KMS-11 (cell line): ENCODE measurements at regions not wholly inside any gene's neighbourhood (a gene's known extent, or its start where the extent isn't known, plus 50 kb on each side); places are given as distances from the start of the nearest gene placed in this dataset.

Experiments used
- H2AFZ ChIP-seq: fragments of 200-600 bp; sonication (generic); 2 replicates; pipeline ENCODE4 v1.6.1; 2016; ENCODE audit warnings: antibody characterized with exemption, mixed run types, low read depth
- H3K27ac ChIP-seq: fragments of 200-600 bp; sonication (generic); 2 replicates; pipeline ENCODE4 v1.6.1; 2016; ENCODE audit warnings: mild to moderate bottlenecking, mixed run types
- H3K27me3 ChIP-seq: fragments of 200-600 bp; sonication (generic); 2 replicates; pipeline ENCODE4 v1.6.1; 2017; ENCODE audit warnings: mild to moderate bottlenecking, low read depth, mixed run types, moderate library complexity; ENCODE audit not compliant: insufficient read depth
- H3K36me3 ChIP-seq: fragments of 200-600 bp; sonication (generic); 2 replicates; pipeline ENCODE4 v1.6.1; 2017; ENCODE audit warnings: mild to moderate bottlenecking, mixed run types; ENCODE audit not compliant: insufficient read depth
- H3K4me1 ChIP-seq: fragments of 200-600 bp; sonication (generic); 2 replicates; pipeline ENCODE4 v1.6.1; 2016; ENCODE audit warnings: mild to moderate bottlenecking, low read depth, mixed run types; ENCODE audit not compliant: poor library complexity, severe bottlenecking
- H3K4me2 ChIP-seq: fragments of 200-600 bp; sonication (generic); 2 replicates; pipeline ENCODE4 v1.7.0; 2016; ENCODE audit warnings: mild to moderate bottlenecking, mixed run types
- H3K4me3 ChIP-seq: fragments of 200-600 bp; sonication (generic); IDR thresholded peaks from 2 replicates; pipeline ENCODE4 v1.6.1; 2017; ENCODE audit warnings: low read depth, low read length, mixed read lengths; ENCODE audit not compliant: insufficient read depth
- H3K79me2 ChIP-seq: fragments of 200-600 bp; sonication (generic); 2 replicates; pipeline ENCODE4 v1.6.1; 2016; ENCODE audit warnings: low read depth, mixed run types; ENCODE audit not compliant: insufficient read depth
- H3K9ac ChIP-seq: fragments of 200-600 bp; sonication (generic); 2 replicates; pipeline ENCODE4 v1.6.1; 2016; ENCODE audit warnings: mild to moderate bottlenecking, mixed run types
- H4K20me1 ChIP-seq: fragments of 200-600 bp; sonication (generic); 2 replicates; pipeline ENCODE4 v1.6.1; 2016; ENCODE audit warnings: mild to moderate bottlenecking, mixed run types; ENCODE audit not compliant: insufficient read depth
- CTCF ChIP-seq: fragments of 200-600 bp; sonication (generic); conservative IDR thresholded peaks from 2 replicates; pipeline ENCODE4 v1.6.1; 2017; ENCODE audit warnings: low read depth, mild to moderate bottlenecking, antibody characterized with exemption, low read length, moderate library complexity, mixed read lengths

- H3K36me3 ChIP-seq, result no peaks in the 10 kb centered on the region
- no peak for TF ChIP-seq CTCF
Measured at GRCh38 chr1:55472784-55473183, 257.6 kb upstream of the USP24 start.

DNA sequence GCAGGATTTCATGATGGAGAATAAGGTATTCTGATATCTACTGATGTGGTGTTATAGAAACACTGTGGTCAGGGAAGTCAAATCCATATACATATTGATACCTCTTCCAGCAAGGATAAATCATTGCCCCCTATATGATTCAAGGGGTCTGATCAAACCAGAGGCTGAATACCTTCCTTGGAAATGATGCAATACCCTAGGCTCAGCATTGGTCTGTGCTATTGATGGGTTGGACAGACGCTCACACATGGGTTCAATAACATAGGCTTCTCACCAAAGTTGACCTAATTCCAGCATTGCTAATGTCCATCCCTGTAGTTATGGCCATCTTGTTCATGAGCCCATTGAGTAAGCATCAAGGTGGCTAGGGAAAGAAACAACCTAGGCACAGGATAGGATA, 257.0 kb upstream of the USP24 start:
- H3K4me1 ChIP-seq, result no peaks in the 10 kb centered on the region

More at GRCh38 chr1:55472784-55473183, 257.6 kb upstream of the USP24 start:
- no peak overlapping the region for H3K9ac ChIP-seq
- H3K4me1 ChIP-seq, result no peaks in the 10 kb centered on the region
- H2AFZ ChIP-seq, result no peak overlapping the region
- no peak overlapping the region for H3K4me2 ChIP-seq
- H3K27me3 ChIP-seq, result no peaks in the 10 kb centered on the region
- no peaks in the 10 kb centered on the region for H4K20me1 ChIP-seq
- H3K4me3 ChIP-seq, result no peak overlapping the region
- no peaks in the 10 kb centered on the region for H3K79me2 ChIP-seq
- H3K27ac ChIP-seq, result no peak overlapping the region

DNA sequence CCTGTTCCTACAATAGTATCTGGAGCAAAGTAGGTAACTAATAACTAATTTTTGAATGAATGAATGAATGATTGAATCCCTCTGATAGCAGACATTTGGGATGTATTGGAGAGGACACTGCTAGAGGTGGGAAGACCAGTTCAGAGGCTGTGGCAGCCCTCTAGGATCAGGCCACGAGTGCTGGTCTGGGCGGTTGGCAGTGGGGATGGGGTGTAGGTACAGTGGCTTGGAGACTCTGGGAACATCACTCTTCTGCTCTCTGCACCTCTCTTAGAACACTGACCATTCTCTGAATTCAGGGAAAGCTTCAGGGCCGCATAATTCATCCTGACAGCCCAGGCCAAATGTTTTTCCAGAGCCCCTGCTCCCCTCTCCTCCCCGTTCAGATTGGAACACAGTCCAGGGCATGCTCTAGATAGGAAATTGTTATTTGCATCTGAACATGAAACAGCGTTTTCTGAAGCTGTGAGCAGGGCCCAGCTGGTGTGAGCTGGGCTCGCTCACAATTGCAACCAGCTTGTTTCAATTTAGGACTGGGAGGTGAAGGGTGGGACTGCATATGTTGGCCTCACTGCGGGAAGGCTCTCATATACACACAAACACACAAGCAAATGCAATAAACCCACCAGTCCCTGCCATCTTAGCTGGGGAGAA, 253.1 kb upstream of the USP24 start:
- Histone ChIP-seq H3K36me3 (no peaks in the 10 kb centered on the region), H3K4me2 (no peak overlapping the region), H3K9ac (no peak overlapping the region), H3K27me3 (no peaks in the 10 kb centered on the region), H2AFZ (no peak overlapping the region), H3K4me1 (no peaks in the 10 kb centered on the region), H3K79me2 (no peaks in the 10 kb centered on the region), H4K20me1 (no peaks in the 10 kb centered on the region), H3K4me3 (no peak overlapping the region), H3K27ac (no peak overlapping the region)
- no peak for TF ChIP-seq CTCF

More for the DNA sequence above, 257.0 kb upstream of the USP24 start:
- Histone ChIP-seq H3K27ac (no peak overlapping the region), H3K36me3 (no peaks in the 10 kb centered on the region), H3K4me2 (no peak overlapping the region), H3K9ac (no peak overlapping the region), H3K4me3 (no peak overlapping the region), H3K79me2 (no peaks in the 10 kb centered on the region), H3K27me3 (no peaks in the 10 kb centered on the region), H4K20me1 (no peaks in the 10 kb centered on the region), H2AFZ (no peak overlapping the region)
- no peak for TF ChIP-seq CTCF

DNA sequence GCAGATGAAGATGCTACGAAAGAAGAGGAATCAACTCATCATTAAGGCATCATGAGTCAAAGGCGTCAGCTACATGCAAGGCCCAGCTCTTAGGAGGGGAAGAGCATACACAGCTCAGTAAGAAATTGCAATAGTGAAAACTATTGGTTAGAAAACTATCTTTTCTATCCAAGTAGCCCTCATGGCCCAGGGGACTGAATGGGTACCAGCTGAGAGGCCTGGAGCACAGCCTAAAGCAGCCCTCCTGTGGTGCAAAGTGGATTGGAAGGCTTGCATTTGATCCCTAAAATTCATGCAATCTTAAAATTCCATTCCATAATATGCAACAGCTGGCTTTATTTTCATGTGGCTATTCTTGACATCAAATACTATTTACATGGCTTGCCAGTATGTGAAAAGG, 251.8 kb upstream of the USP24 start:
- Histone ChIP-seq H3K27me3 (no peaks in the 10 kb centered on the region), H2AFZ (no peak overlapping the region), H3K4me3 (no peak overlapping the region), H3K9ac (no peak overlapping the region), H3K27ac (no peak overlapping the region), H3K79me2 (no peaks in the 10 kb centered on the region), H3K4me1 (no peaks in the 10 kb centered on the region), H3K4me2 (no peak overlapping the region), H4K20me1 (no peaks in the 10 kb centered on the region), H3K36me3 (no peaks in the 10 kb centered on the region)
- no peak for TF ChIP-seq CTCF
